ENCODE measurements at regions not wholly inside any gene's neighbourhood (a gene's known extent, or its start where the extent isn't known, plus 50 kb on each side); places are given as distances from the start of the nearest gene placed in this dataset.

DNA sequence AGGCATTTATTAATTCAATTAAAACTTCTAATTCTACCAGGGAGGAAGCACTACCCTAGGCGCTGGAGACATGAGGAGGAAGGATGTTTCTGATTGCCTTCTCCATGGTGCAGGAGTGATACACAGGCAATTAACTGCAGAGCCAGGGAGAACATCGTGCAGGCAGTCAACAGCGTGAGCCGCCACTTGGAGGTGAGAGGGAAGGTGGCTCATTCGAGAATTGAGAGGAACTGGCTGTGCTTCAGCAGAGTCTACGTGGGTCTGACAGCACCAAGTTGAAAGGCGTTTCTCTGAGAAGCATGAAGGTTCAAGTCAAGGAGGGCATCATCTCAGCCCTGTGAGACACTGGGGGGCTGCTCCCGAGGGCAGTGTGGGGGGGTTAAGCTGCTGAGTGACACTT, 388.7 kb upstream of the MYT1L start:
- in situ Hi-C loops (cut with MboI): no loop called here
- TF ChIP-seq STAT3 (IDR thresholded peaks at IDR 0.05; ENCODE audit: low read depth, low read length) (no peak), HCFC1 (IDR thresholded peaks at IDR 0.05; ENCODE audit: low read length) (no peak), RUNX3 (IDR thresholded peaks at IDR 0.05; ENCODE audit: low read length) (no peak), NR2C1 (IDR thresholded peaks at IDR 0.05) (no peak), RFX5 (IDR thresholded peaks at IDR 0.05; ENCODE audit: low read depth, low read length) (no peak), FOS (IDR thresholded peaks at IDR 0.05; ENCODE audit: borderline replicate concordance, extremely low read depth, insufficient read length) (no peak), EED (IDR thresholded peaks at IDR 0.05; ENCODE audit: low read depth) (no peak), TBL1XR1 (IDR thresholded peaks at IDR 0.05; ENCODE audit: low read depth, low read length) (no peak), RAD51 (IDR thresholded peaks at IDR 0.05) (no peak), FOXK2 (IDR thresholded peaks at IDR 0.05) (no peak), RELA (IDR thresholded peaks at IDR 0.05; ENCODE audit: borderline replicate concordance, partially characterized antibody) (no peak), TAF1 (IDR thresholded peaks at IDR 0.05; ENCODE audit: borderline replicate concordance, low read depth, low read length) (no peak), ATF7 (IDR thresholded peaks at IDR 0.05; ENCODE audit: low read depth) (no peak)
- TF ChIP-seq, protein P1, sequence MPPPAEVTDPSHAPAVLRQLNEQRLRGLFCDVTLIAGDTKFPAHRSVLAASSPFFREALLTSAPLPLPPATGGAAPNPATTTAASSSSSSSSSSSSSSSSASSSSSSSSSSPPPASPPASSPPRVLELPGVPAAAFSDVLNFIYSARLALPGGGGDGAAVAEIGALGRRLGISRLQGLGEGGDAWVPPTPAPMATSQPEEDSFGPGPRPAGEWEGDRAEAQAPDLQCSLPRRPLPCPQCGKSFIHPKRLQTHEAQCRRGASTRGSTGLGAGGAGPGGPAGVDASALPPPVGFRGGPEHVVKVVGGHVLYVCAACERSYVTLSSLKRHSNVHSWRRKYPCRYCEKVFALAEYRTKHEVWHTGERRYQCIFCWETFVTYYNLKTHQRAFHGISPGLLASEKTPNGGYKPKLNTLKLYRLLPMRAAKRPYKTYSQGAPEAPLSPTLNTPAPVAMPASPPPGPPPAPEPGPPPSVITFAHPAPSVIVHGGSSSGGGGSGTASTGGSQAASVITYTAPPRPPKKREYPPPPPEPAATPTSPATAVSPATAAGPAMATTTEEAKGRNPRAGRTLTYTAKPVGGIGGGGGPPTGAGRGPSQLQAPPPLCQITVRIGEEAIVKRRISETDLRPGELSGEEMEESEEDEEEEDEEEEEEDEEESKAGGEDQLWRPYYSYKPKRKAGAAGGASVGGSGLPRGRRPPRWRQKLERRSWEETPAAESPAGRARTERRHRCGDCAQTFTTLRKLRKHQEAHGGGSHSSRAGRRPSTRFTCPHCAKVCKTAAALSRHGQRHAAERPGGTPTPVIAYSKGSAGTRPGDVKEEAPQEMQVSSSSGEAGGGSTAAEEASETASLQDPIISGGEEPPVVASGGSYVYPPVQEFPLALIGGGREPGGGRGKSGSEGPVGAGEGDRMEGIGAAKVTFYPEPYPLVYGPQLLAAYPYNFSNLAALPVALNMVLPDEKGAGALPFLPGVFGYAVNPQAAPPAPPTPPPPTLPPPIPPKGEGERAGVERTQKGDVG (CRISPR knock-in tag; IDR thresholded peaks at IDR 0.05): no peak
- TF ChIP-seq, protein P2, sequence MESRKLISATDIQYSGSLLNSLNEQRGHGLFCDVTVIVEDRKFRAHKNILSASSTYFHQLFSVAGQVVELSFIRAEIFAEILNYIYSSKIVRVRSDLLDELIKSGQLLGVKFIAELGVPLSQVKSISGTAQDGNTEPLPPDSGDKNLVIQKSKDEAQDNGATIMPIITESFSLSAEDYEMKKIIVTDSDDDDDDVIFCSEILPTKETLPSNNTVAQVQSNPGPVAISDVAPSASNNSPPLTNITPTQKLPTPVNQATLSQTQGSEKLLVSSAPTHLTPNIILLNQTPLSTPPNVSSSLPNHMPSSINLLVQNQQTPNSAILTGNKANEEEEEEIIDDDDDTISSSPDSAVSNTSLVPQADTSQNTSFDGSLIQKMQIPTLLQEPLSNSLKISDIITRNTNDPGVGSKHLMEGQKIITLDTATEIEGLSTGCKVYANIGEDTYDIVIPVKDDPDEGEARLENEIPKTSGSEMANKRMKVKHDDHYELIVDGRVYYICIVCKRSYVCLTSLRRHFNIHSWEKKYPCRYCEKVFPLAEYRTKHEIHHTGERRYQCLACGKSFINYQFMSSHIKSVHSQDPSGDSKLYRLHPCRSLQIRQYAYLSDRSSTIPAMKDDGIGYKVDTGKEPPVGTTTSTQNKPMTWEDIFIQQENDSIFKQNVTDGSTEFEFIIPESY (IDR thresholded peaks at IDR 0.05): no peak
- no peak overlapping the region for H3K27ac ChIP-seq (ENCODE audit: control insufficient read depth, insufficient read depth)
- H3K36me3 ChIP-seq (ENCODE audit: control insufficient read depth in 2 of 2, insufficient read depth in 2 of 2, low read length in 1 of 2): no peaks in the 10 kb centered on the region
- RAD21 ChIA-PET (ENCODE audit: unreplicated experiment): no interaction called here
- CTCF ChIA-PET: interaction anchor here (0.6 kb wide), 1 partner anchor 225 kb away, joined by 3 read pairs; no protein-coding TSS in a partner anchor
- SMC1A ChIA-PET (ENCODE audit: uncharacterized antibody, unreplicated experiment): no interaction called here
- ATAC-seq (no peak), FAIRE-seq (no peak), DNase-seq (ENCODE audit: low read depth, low spot score) (no peak)
- no peak overlapping the region for H3K4me2 ChIP-seq (ENCODE audit: control insufficient read depth, insufficient read depth)
- no peaks in the 10 kb centered on the region for H3K4me1 ChIP-seq (ENCODE audit: control insufficient read depth, insufficient read depth, low read length)
- no peak overlapping the region for H3K9ac ChIP-seq (ENCODE audit: control insufficient read depth, insufficient read depth, low read length)
- BruUV-seq (replicated peaks): no TSS peak
- no peaks in the 10 kb centered on the region for H3K27me3 ChIP-seq (replicated peaks in 1 of 2; ENCODE audit: control insufficient read depth in 2 of 2, insufficient read depth in 2 of 2, low read length in 1 of 2)
- POLR2A ChIA-PET: no interaction called here
- no peak overlapping the region for H2AFZ ChIP-seq (ENCODE audit: control insufficient read depth, low read depth, low read length)
- intact Hi-C loops (cut with micrococcal nuclease; ENCODE audit: unreplicated experiment): no loop called here
- no peaks in the 10 kb centered on the region for H4K20me1 ChIP-seq (ENCODE audit: control insufficient read depth, insufficient read depth)
- H3K9me3 ChIP-seq (replicated peaks; ENCODE audit: control insufficient read depth, insufficient read depth, low read length): no peaks in the 10 kb centered on the region
- H3K79me2 ChIP-seq (ENCODE audit: control insufficient read depth, insufficient read depth, low read length): no peaks in the 10 kb centered on the region
- 25% methylated on average over 8 of the region's 8 CpGs for WGBS (ENCODE audit: insufficient coverage, insufficient replicate concordance, low lambda C conversion rate, missing lambda C conversion rate)
- no peak overlapping the region for H3K4me3 ChIP-seq

Data from GM12878 (cell line).